ENCODE measurements at regions not wholly inside any gene's neighbourhood (a gene's known extent, or its start where the extent isn't known, plus 50 kb on each side); places are given as distances from the start of the nearest gene placed in this dataset.
"Not testable (repeated sequence)": the region's sequence is repeated elsewhere in the genome, so short reads cannot be mapped to it uniquely, and the experiment has no call there.

- DNase-seq: no peak
These were observed 98.5 kb upstream of the PABPC3 start for GRCh38 chr13:24997367-24997967.

DNA sequence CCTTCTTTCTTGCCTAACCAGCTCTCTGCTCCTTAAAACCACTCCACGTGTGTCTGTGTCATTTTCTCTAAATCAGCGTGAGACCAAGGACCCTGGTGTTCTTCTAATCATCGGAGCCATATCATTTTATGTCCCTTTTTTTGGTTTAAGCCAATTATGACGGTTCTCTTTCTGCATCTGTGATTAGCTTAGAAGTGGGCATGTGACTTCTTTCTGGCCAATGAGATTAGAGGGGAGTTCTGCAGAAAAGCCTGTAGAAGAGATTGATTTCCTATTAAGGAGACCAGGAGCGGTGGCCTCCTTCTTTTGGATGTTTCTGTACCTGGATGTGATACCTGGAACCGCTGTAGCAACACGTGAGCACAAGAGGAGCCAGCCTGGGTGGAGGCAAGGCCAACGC is 97.5 kb upstream of the PABPC3 start:
- no peak for DNase-seq

DNA sequence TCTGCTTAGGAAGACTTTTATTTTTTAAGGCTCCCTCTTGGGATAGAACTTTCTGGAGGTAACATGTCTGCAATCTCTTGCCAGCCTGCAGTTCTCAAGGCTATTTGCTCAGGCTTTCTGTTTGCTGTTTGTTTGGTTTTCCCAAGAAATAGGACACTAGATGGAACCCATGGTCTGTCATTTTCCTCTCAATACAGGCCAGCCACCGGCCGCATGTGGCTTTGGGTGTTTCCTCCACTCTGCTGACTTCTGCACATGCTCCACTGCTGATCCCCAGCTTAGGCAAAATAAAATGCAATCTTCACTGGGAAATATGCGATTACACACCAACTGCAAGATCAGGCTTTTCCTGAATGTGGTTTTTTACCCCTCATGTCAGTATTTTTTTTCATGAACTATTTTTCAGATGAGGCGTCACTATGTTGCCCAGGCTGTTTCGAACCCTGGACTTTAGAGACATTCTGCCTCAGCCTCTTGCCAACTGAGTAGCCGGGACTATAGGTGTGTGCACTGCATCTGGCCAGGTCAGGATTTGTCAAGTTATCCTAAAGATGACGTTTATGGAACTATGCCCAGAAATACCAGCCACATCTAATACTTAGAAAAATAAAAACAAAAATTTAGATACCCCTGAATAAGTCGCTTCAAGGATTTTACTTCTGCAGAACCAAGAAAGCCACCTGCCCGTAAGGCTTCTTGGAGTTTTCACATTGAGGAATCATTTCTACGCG is 94.3 kb upstream of the PABPC3 start:
- no peak for DNase-seq

- not testable (repeated sequence) for DNase-seq
These were observed 93.6 kb upstream of the PABPC3 start for GRCh38 chr13:25002311-25002710.

- DNase-seq: not testable (repeated sequence)
These were observed 91.4 kb upstream of the PABPC3 start for GRCh38 chr13:25004489-25004888.

DNA sequence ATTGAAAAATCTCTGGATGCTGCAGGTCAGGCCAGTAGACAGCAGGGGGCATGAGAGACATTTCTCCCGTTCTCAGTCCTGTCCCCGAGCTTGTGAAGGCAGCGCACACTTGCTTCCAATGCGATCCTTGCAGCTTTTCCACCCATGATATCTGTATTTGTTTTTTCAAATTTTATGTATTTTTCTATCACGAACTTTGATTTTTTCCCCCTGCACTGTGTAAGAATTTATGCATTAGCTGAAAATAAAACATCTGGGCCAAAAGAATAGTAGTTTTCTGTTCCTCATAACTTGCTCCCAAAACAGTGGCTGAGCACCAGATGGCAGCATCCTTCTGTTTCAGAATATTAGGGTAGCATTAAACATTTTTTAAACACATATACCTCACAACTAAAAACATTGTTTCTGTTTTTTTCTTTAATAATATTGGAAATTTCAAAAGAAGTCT is 90.9 kb upstream of the PABPC3 start:
- not testable (repeated sequence) for DNase-seq

GRCh38 chr13:25007389-25007788 is 88.5 kb upstream of the PABPC3 start:
- not testable (repeated sequence) for DNase-seq

- not testable (repeated sequence) for DNase-seq
These were observed 81.5 kb upstream of the PABPC3 start for GRCh38 chr13:25014398-25014973.

GRCh38 chr13:25017176-25017575 is 78.8 kb upstream of the PABPC3 start:
- DNase-seq: not testable (repeated sequence)

GRCh38 chr13:25017808-25018728 is 77.9 kb upstream of the PABPC3 start:
- DNase-seq: peak; percentile 19

GRCh38 chr13:25018729-25019115 is 77.2 kb upstream of the PABPC3 start:
- no peak for DNase-seq

DNA sequence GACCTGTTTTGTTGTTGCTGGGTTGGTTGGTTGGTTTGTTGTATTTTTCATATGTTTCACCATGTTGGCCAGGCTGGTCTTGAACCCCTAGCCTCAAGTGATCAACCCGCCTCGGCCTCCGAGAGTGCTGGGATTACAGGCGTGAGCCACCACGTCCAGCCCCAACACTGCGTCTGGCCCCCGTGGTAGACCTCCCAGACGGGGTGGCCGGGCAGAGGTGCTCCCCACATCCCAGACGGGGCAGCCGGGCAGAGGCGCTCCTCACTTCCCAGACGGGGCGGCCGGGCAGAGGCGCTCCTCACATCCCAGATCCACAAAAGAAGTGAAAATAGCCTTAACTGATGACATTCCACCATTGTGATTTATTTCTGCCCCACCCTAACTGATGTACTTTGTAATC is 76.2 kb upstream of the PABPC3 start:
- not testable (repeated sequence) for DNase-seq

DNA sequence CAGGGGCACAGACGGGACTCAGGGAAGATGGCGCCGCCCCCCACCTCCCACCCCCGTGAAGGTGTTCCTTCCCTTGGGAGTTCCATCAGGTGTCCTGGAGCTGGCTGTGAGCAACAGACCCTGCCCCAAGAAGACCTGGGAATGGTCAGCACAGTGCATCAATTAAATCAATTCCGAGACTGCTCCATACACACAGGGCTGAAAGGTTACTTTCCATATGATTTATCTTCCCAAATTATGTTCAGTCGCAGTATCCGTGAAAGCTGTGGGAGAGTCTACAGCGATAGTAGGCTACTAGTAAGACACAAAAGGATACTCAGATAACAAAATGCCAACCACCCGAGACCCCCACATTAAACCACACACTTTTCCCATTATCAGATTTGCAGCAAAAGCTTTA is 71.8 kb upstream of the PABPC3 start:
- DNase-seq: no peak

GRCh38 chr13:25032160-25032559 is 63.8 kb upstream of the PABPC3 start:
- no peak for DNase-seq

GRCh38 chr13:25034173-25034572 is 61.8 kb upstream of the PABPC3 start:
- DNase-seq: no peak

DNA sequence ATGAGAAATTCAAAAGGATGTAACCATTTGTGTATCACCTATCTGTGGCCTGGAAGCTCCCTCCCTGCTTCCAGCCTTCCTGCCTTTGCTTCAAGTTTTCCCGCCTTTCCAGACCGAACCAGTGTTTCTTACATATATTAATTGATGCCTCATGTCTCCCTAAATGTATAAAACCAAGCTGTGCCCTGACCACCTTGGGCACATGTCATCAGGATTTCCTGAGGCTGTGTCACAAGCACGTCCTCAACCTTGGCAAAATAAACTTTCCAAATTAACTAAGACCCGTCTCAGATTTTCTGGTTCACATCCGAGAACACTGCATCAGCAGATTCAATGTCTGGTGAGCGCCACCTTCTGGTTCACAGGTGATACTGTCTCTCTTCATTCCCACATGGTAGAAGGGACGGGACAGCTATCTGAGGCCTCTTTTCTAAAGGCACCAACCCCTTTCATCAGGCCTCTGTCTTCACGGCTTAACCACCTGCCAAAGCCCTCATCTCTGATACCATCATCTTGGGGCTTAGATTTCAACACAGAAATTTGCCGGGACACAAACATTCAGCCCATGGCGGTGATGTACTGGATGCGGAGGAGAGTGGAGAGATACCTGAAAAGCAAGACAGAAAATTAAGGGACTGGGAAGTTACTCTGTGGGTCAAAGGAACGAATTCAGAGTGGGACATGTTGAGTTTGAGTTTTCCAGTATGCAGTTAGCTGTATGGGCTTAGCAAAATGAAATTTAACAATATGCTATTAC is 58.7 kb upstream of the PABPC3 start:
- DNase-seq: peak; percentile 23

- no peak for DNase-seq
These were observed 53.6 kb upstream of the PABPC3 start for GRCh38 chr13:25042151-25042865.

- DNase-seq: no peak
These were observed 51.9 kb upstream of the PABPC3 start for GRCh38 chr13:25044071-25044470.

Data from NCI-H1436 (cell line).